ENCODE measurements at regions not wholly inside any gene's neighbourhood (a gene's known extent, or its start where the extent isn't known, plus 50 kb on each side); places are given as distances from the start of the nearest gene placed in this dataset.
"Not testable (repeated sequence)": the region's sequence is repeated elsewhere in the genome, so short reads cannot be mapped to it uniquely, and the experiment has no call there.

DNA sequence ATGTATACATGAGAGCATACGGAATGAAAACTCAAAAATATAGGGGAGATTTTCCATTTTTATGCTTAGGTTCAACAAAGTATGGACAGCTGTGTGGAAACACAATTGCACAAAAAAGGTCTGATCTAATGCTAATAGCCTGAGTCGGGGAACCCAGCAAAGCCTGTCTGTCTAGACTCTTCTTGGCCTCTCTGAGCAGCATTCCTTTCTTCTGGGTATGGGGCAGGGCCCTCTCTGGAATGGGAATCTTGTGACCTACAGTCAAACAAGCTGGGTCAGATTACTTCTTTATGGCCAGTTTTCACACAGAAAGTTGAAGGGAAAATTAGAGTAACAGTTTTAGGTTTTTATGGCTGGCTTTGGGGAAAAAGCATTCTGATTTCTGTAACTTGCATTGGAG is 534.0 kb upstream of the LMO3 start:
- no peak for DNase-seq
- ATAC-seq (ENCODE audit: low read depth) = no peak
- POLR2A ChIA-PET = no interaction called here
- Mint-ChIP-seq H3K36me3 (no peaks in the 10 kb centered on the region), H3K27ac (no peak overlapping the region), H3K4me1 (no peaks in the 10 kb centered on the region), H3K4me3 (no peak overlapping the region), H3K27me3 (no peaks in the 10 kb centered on the region), H3K9me3 (peaks cover 1% of the 10 kb centered on the region)

DNA sequence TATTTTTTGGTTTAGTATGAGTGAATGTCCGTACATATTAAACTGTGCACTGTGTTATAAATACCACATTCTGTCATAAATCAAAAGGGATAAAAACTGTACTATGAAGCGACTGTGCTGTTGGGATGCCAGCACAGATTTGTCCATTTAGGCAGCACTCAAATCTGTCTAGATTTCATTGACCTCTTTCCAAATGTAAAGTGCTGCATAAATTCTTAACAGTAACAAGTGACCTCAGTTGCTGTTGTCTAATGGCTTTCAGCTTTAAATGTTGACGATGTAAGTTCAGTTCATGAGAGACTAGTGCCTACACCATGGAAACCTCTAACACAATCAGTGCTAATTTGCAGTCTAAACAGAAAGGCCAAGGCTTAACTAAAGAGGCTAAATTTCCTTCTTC is 531.4 kb upstream of the LMO3 start:
- no peak overlapping the region for H3K4me3 Mint-ChIP-seq

DNA sequence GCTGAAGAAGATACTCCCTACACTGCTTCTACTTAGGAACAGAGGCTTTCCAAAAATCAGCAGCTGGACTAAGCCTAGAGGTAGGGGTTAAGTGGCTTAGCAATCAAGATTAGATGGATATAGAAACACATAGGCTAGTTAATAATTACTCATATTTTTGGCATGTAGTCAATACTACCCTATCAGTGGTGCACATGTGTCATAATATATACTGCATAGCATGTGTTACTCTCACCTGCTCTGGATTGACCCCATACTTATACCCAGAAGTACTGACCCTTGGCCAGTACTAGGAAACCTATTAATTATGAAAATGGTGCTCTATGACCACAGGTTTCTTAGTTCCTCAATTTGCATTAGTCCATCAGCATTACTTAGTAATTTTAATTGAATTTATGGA is 528.4 kb upstream of the LMO3 start:
- Mint-ChIP-seq H3K4me3 (no peak overlapping the region), H3K9me3 (peaks cover 1% of the 10 kb centered on the region), H3K4me1 (no peaks in the 10 kb centered on the region), H3K36me3 (no peaks in the 10 kb centered on the region), H3K27me3 (no peaks in the 10 kb centered on the region), H3K27ac (no peak overlapping the region)
- no peak for DNase-seq
- POLR2A ChIA-PET = no interaction called here
- ATAC-seq (ENCODE audit: low read depth) = no peak

More for the DNA sequence above, 531.4 kb upstream of the LMO3 start:
- ATAC-seq (ENCODE audit: low read depth) = no peak
- POLR2A ChIA-PET = no interaction called here
- no peaks in the 10 kb centered on the region for H3K36me3 Mint-ChIP-seq
- H3K27ac Mint-ChIP-seq = no peak overlapping the region
- peaks cover 2% of the 10 kb centered on the region for H3K9me3 Mint-ChIP-seq
- DNase-seq = no peak
- no peaks in the 10 kb centered on the region for H3K27me3 Mint-ChIP-seq
- no peaks in the 10 kb centered on the region for H3K4me1 Mint-ChIP-seq

DNA sequence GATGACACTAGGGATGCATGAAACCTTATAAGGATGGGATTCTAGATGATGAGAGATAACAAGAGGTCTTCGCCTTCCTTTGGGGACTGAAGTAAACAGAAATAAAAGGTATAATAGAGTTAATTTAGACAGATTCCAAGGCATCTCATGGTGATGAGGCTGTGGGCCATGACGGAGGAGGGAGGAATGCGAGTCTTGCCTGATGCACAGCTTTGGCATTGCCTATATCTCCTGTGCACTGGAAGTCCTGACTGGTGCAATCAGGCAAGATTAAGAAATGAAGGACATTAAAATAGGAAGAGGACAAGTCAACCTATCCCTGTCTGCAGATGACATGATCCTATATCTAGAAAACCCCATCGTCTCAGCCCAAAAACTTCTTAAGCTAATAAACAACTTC is 526.4 kb upstream of the LMO3 start:
- DNase-seq = no peak
- ATAC-seq (ENCODE audit: low read depth) = no peak
- POLR2A ChIA-PET = no interaction called here
- Mint-ChIP-seq H3K4me1 (no peaks in the 10 kb centered on the region), H3K27ac (no peak overlapping the region), H3K9me3 (peaks cover 1% of the 10 kb centered on the region), H3K27me3 (no peaks in the 10 kb centered on the region), H3K4me3 (no peak overlapping the region), H3K36me3 (no peaks in the 10 kb centered on the region)

- H3K27ac Mint-ChIP-seq; ATAC-seq (ENCODE audit: low read depth); H3K4me1 Mint-ChIP-seq; POLR2A ChIA-PET; DNase-seq; H3K4me3 Mint-ChIP-seq; H3K27me3 Mint-ChIP-seq; H3K9me3 Mint-ChIP-seq; H3K36me3 Mint-ChIP-seq: not testable (repeated sequence)
These were observed 510.6 kb upstream of the LMO3 start for GRCh38 chr12:17116538-17116937.

DNA sequence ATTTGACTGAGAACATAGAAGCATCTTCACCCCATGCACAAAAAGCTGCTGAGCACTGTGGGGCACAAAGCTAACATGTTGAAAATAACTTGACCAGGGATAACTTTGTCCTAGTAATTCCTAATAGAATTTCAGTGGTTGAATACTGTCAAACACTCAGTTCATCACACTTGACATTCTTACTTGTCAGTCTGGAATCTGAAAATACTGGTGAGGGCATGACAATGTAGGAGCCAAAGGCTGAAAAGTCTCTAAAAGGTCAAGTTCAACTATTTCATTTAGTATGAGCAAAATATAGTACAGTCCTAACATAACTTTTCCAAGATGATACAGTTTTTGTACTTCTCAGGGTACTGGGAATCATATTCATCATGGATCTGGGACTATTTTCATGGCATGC is 504.4 kb upstream of the LMO3 start:
- Mint-ChIP-seq H3K27ac (no peak overlapping the region), H3K27me3 (no peaks in the 10 kb centered on the region), H3K4me3 (no peak overlapping the region), H3K36me3 (no peaks in the 10 kb centered on the region), H3K4me1 (no peaks in the 10 kb centered on the region), H3K9me3 (peaks cover 10% of the 10 kb centered on the region)
- POLR2A ChIA-PET = no interaction called here
- DNase-seq = no peak
- no peak for ATAC-seq (ENCODE audit: low read depth)

DNA sequence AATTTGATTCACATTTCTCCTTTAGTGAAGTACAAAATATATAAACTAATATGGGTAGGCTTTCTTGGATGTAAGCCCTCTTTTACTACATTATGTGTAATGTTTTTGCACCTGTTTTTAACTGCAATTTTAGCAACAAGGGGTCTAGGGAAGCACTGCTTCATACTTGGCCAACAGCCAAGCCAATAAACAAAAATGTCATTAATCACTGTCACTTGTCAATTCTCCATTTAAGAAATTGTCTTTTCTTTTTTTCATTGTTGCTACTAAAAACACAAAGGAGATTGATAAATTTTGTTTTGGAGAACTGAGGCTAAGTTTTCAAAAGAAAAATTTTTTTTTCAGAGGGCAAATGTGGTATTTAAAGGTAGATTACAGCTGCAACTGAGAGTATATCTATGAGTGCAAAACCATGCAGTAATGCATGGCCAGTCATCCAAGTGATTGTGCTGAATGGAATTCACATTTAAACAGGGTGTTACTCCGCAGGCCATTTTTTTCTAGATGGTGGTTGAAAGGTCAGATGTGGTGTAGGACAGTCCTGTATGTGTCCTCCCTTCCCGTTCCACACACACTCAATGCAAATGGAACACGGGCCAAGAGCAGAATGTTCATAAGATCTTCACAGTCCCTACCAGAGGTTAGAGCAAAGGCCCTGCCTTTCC is 503.0 kb upstream of the LMO3 start:
- ATAC-seq (ENCODE audit: low read depth) (no peak), DNase-seq (no peak)
- H3K4me3 Mint-ChIP-seq = no peak overlapping the region
- no peaks in the 10 kb centered on the region for H3K36me3 Mint-ChIP-seq
- no peak overlapping the region for H3K27ac Mint-ChIP-seq
- POLR2A ChIA-PET = no interaction called here
- H3K27me3 Mint-ChIP-seq = no peaks in the 10 kb centered on the region
- peaks cover 5% of the 10 kb centered on the region for H3K9me3 Mint-ChIP-seq
- H3K4me1 Mint-ChIP-seq = no peaks in the 10 kb centered on the region

- no peak overlapping the region for H3K4me3 Mint-ChIP-seq
- H3K9me3 Mint-ChIP-seq = peaks cover 16% of the 10 kb centered on the region
- ATAC-seq (ENCODE audit: low read depth) (no peak), DNase-seq (no peak)
- H3K36me3 Mint-ChIP-seq = no peaks in the 10 kb centered on the region
- POLR2A ChIA-PET = no interaction called here
- no peaks in the 10 kb centered on the region for H3K4me1 Mint-ChIP-seq
- no peak overlapping the region for H3K27ac Mint-ChIP-seq
- no peaks in the 10 kb centered on the region for H3K27me3 Mint-ChIP-seq
These were observed 498.8 kb upstream of the LMO3 start for GRCh38 chr12:17104801-17105200.

- no peak overlapping the region for H3K4me3 Mint-ChIP-seq
- no peaks in the 10 kb centered on the region for H3K4me1 Mint-ChIP-seq
- H3K27ac Mint-ChIP-seq = no peak overlapping the region
- no peaks in the 10 kb centered on the region for H3K36me3 Mint-ChIP-seq
- H3K27me3 Mint-ChIP-seq = no peaks in the 10 kb centered on the region
- no peak for ATAC-seq (ENCODE audit: low read depth)
- DNase-seq = no peak
- POLR2A ChIA-PET = no interaction called here
- peaks cover 21% of the 10 kb centered on the region for H3K9me3 Mint-ChIP-seq
These were observed 491.7 kb upstream of the LMO3 start for GRCh38 chr12:17097674-17098073.

DNA sequence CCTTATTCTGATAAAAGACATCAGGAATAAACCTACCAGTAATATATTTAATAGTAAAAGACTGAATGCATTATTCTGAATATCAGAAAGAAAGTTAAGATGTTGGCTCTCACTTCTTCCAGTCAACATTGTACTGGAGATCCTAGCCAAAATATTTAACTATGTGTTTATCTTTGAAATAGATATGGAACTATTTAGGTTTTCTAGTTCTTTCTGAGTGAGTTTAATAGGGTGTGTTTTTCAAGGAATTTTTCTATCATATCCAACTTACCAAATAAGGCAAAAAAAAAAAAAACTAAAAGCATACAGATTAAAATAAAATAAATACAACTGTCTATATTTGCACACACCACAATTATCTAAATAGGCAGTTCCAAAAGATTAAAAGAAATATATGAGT is 478.9 kb upstream of the LMO3 start:
- no peaks in the 10 kb centered on the region for H3K27me3 Mint-ChIP-seq
- H3K36me3 Mint-ChIP-seq = no peaks in the 10 kb centered on the region
- H3K9me3 Mint-ChIP-seq = peaks cover 5% of the 10 kb centered on the region
- H3K4me1 Mint-ChIP-seq = no peaks in the 10 kb centered on the region
- DNase-seq (no peak), ATAC-seq (ENCODE audit: low read depth) (no peak)
- H3K4me3 Mint-ChIP-seq = no peak overlapping the region
- no peak overlapping the region for H3K27ac Mint-ChIP-seq
- POLR2A ChIA-PET = no interaction called here

DNA sequence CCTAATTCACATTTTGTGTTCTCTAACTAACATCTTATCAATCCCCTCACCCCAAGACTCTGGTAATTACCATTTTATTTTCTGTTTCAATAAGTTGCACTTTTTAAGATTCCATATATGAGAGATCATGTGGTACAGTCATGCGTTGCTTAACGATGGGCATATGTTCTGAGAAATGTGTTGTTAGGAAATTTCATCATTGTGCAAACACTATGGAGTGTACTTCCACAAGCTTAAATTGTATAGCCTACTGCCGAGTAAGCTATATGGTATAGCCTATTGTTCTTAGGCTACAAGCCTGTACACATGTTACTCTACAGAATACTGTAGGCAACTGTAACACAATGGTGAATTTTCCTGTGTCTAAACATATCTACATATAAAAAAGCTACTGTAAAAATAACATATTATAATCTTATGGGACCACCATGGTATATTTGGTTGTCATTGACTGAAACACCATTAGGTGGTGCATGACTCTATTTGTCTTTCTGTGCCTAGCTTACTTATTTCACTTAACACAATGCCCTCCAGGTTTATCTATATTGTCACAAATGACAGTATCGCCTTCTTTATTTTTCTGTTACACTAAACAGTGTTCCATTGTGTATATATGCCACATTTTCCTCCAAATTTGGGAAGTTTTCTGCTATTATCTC is 473.4 kb upstream of the LMO3 start:
- no peaks in the 10 kb centered on the region for H3K27me3 Mint-ChIP-seq
- no peak for DNase-seq
- no peaks in the 10 kb centered on the region for H3K36me3 Mint-ChIP-seq
- peaks cover 3% of the 10 kb centered on the region for H3K9me3 Mint-ChIP-seq
- H3K4me1 Mint-ChIP-seq = no peaks in the 10 kb centered on the region
- no peak overlapping the region for H3K4me3 Mint-ChIP-seq
- no peak for ATAC-seq (ENCODE audit: low read depth)
- H3K27ac Mint-ChIP-seq = no peak overlapping the region
- POLR2A ChIA-PET = no interaction called here

GRCh38 chr12:17077594-17077993 is 471.6 kb upstream of the LMO3 start:
- no peak overlapping the region for H3K4me3 Mint-ChIP-seq
- H3K27ac Mint-ChIP-seq = no peak overlapping the region
- H3K36me3 Mint-ChIP-seq = no peaks in the 10 kb centered on the region
- H3K27me3 Mint-ChIP-seq = no peaks in the 10 kb centered on the region
- H3K4me1 Mint-ChIP-seq = no peaks in the 10 kb centered on the region
- peaks cover 3% of the 10 kb centered on the region for H3K9me3 Mint-ChIP-seq
- POLR2A ChIA-PET = no interaction called here
- DNase-seq (no peak), ATAC-seq (ENCODE audit: low read depth) (no peak)

GRCh38 chr12:17076811-17077210 is 470.8 kb upstream of the LMO3 start:
- Mint-ChIP-seq H3K36me3 (no peaks in the 10 kb centered on the region), H3K4me1 (no peaks in the 10 kb centered on the region), H3K27me3 (no peaks in the 10 kb centered on the region), H3K4me3 (no peak overlapping the region), H3K27ac (no peak overlapping the region), H3K9me3 (peaks cover 3% of the 10 kb centered on the region)
- POLR2A ChIA-PET = no interaction called here
- DNase-seq (no peak), ATAC-seq (ENCODE audit: low read depth) (no peak)

DNA sequence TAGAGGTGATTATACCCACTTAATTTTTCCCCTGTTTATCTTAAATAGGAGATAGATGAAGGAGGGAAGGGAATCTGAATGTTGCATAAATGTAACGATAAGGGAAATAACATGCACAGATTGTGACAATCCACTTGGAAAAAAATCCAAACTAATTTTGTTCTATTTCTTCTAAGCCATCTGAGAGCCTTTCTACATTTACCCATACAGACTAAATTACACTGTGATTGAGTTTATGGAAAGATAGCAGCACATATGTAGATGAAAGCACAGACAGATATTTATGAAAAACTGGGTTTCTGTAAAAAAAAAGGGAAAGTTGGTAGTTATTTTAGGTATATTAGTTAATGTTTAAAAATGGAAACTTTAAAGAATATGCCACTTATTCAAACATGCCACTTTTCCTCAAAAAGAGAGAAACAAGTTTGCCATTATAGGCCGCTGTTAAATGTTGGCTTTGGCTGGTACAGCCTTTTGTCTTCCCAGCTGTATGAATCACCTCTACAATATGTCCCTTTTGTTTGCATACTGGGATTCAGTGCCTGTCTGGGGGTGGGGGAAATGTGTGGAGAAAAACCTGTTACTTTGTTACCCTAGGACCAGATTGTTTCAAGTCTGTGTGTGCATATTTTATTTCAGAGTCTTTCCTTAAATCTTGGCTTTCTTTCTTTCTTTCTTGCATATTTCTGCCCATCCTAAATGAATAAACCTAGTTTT is 470.2 kb upstream of the LMO3 start:
- ATAC-seq (ENCODE audit: low read depth) (no peak), DNase-seq (no peak)
- POLR2A ChIA-PET = no interaction called here
- H3K27ac Mint-ChIP-seq = no peak overlapping the region
- H3K4me1 Mint-ChIP-seq = no peaks in the 10 kb centered on the region
- no peak overlapping the region for H3K4me3 Mint-ChIP-seq
- peaks cover 4% of the 10 kb centered on the region for H3K9me3 Mint-ChIP-seq
- H3K27me3 Mint-ChIP-seq = no peaks in the 10 kb centered on the region
- H3K36me3 Mint-ChIP-seq = no peaks in the 10 kb centered on the region
